Endodermal cell (in vitro differentiated cells): ENCODE measurements at regions not wholly inside any gene's neighbourhood (a gene's known extent, or its start where the extent isn't known, plus 50 kb on each side); places are given as distances from the start of the nearest gene placed in this dataset.

ENCODE experiments used
- DNase-seq: peaks from one replicate; pipeline ENCODE4 v3.0.0-alpha.2; 2017
- H3K27ac ChIP-seq: 2 replicates; pipeline ENCODE4 v1.5.1; 2013; ENCODE audit warnings: mild to moderate bottlenecking, low read depth, low read length, moderate library complexity
- H3K27me3 ChIP-seq: 2 replicates; pipeline ENCODE4 v1.6.1; 2013; ENCODE audit warnings: mild to moderate bottlenecking, low read length, moderate library complexity; ENCODE audit not compliant: insufficient read depth, control insufficient read depth, poor library complexity, severe bottlenecking
- H3K36me3 ChIP-seq: 2 replicates; pipeline ENCODE4 v1.7.0; 2013; ENCODE audit warnings: mild to moderate bottlenecking, low read length, moderate library complexity; ENCODE audit not compliant: control insufficient read depth, insufficient read depth
- H3K4me1 ChIP-seq: one replicate; pipeline ENCODE4 v1.7.0; 2013; ENCODE audit warnings: low read length; ENCODE audit not compliant: control insufficient read depth, insufficient read depth
- H3K4me3 ChIP-seq: 2 replicates; pipeline ENCODE4 v1.5.1; 2013; ENCODE audit warnings: mild to moderate bottlenecking, low read length, moderate library complexity
- H3K9ac ChIP-seq: 2 replicates; pipeline ENCODE4 v1.6.1; 2013; ENCODE audit warnings: mild to moderate bottlenecking, low read length, moderate library complexity; ENCODE audit not compliant: poor library complexity, severe bottlenecking; ENCODE audit errors: extremely low read depth
- H3K9me3 ChIP-seq: 2 replicates; pipeline ENCODE4 v1.6.1; 2013; ENCODE audit warnings: mild to moderate bottlenecking, low read length, moderate library complexity; ENCODE audit not compliant: control insufficient read depth
- H3K27ac Mint-ChIP-seq: 2 replicates; pipeline ENCODE4 v1.8.0; 2020; ENCODE audit warnings: mixed read lengths
- H3K27me3 Mint-ChIP-seq: 2 replicates; pipeline ENCODE4 v1.8.0; 2021; ENCODE audit warnings: mild to moderate bottlenecking, mixed read lengths; ENCODE audit not compliant: insufficient read depth
- H3K36me3 Mint-ChIP-seq: 2 replicates; pipeline ENCODE4 v1.8.0; 2020; ENCODE audit warnings: low read depth, mixed read lengths
- H3K4me1 Mint-ChIP-seq: 2 replicates; pipeline ENCODE4 v1.8.0; 2020; ENCODE audit warnings: mixed read lengths
- H3K4me3 Mint-ChIP-seq: 2 replicates; pipeline ENCODE4 v1.8.0; 2020; ENCODE audit warnings: mild to moderate bottlenecking, moderate library complexity, mixed read lengths
- H3K9me3 Mint-ChIP-seq: 2 replicates; pipeline ENCODE4 v1.8.0; 2020; ENCODE audit warnings: mild to moderate bottlenecking, mixed read lengths
- WGBS, 2 experiments: methylation state at CpG; one replicate each; pipeline versions ENCODE4 v1.1.5 to v1.1.7; 2013; ENCODE audit warnings: missing lambda C conversion rate in 2 of 2, mixed read lengths in 1 of 2; ENCODE audit not compliant: insufficient coverage in 1 of 2, insufficient read length in 1 of 2; 5-methylcytosine and 5-hydroxymethylcytosine counted together
- TF ChIP-seq, protein P1 (sequence below): fragments of 200-600 bp; sonication (generic); conservative IDR thresholded peaks from 2 replicates; pipeline ENCODE4 v1.5.0; 2021; ENCODE audit warnings: antibody characterized with exemption, mild to moderate bottlenecking

GRCh38 chr18:71168557-71169145 is 879.8 kb downstream of the SOCS6 start:
- Mint-ChIP-seq H3K4me3 (no peak overlapping the region), H3K4me1 (peaks cover 8% of the 10 kb centered on the region), H3K36me3 (no peaks in the 10 kb centered on the region), H3K27me3 (peaks cover 4% of the 10 kb centered on the region), H3K27ac (no peak overlapping the region), H3K9me3 (no peaks in the 10 kb centered on the region)
- Histone ChIP-seq H3K36me3 (no peaks in the 10 kb centered on the region), H3K27ac (no peak overlapping the region), H3K27me3 (no peaks in the 10 kb centered on the region), H3K9me3 (peaks cover 47% of the 10 kb centered on the region), H3K4me3 (no peak overlapping the region), H3K4me1 (no peaks in the 10 kb centered on the region), H3K9ac (no peak overlapping the region)
- TF ChIP-seq, protein P1, sequence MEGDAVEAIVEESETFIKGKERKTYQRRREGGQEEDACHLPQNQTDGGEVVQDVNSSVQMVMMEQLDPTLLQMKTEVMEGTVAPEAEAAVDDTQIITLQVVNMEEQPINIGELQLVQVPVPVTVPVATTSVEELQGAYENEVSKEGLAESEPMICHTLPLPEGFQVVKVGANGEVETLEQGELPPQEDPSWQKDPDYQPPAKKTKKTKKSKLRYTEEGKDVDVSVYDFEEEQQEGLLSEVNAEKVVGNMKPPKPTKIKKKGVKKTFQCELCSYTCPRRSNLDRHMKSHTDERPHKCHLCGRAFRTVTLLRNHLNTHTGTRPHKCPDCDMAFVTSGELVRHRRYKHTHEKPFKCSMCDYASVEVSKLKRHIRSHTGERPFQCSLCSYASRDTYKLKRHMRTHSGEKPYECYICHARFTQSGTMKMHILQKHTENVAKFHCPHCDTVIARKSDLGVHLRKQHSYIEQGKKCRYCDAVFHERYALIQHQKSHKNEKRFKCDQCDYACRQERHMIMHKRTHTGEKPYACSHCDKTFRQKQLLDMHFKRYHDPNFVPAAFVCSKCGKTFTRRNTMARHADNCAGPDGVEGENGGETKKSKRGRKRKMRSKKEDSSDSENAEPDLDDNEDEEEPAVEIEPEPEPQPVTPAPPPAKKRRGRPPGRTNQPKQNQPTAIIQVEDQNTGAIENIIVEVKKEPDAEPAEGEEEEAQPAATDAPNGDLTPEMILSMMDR: no peak
- DNase-seq: no peak
- 65 to 74% methylated on average over 4 of the region's 4 CpGs for WGBS, 2 experiments

- no peaks in the 10 kb centered on the region for H3K4me1 Mint-ChIP-seq
Measured at GRCh38 chr18:71136487-71136886, 847.6 kb downstream of the SOCS6 start.

DNA sequence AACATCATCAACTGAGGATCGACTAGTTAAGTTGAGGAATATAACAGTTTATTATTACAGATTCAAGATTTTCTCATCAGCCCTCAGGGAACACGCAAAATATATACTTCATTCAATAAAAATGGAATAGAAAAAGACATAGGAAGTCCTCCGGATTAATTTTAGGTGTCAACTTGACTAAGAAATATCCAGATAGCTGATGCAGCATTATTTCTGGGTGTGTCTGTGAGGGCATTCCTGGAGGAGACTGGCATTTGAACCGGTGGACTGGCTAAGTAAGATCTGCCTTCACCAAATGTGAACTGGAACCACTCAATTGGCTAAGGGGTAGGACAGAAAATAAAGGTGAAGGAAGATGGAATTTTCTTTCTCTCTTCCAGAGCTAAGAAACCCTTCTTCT is 845.3 kb downstream of the SOCS6 start:
- DNase-seq: no peak
- Histone ChIP-seq H3K4me1 (no peaks in the 10 kb centered on the region), H3K36me3 (no peaks in the 10 kb centered on the region), H3K27ac (no peak overlapping the region), H3K4me3 (no peak overlapping the region), H3K9ac (no peak overlapping the region), H3K9me3 (peaks cover 29% of the 10 kb centered on the region), H3K27me3 (no peaks in the 10 kb centered on the region)
- H3K9me3 Mint-ChIP-seq: no peaks in the 10 kb centered on the region
- no peaks in the 10 kb centered on the region for H3K4me1 Mint-ChIP-seq
- no peak overlapping the region for H3K27ac Mint-ChIP-seq
- TF ChIP-seq, protein P1: no peak
- H3K4me3 Mint-ChIP-seq: no peak overlapping the region
- WGBS, 2 experiments: 65% methylated on average over 2 of the region's 4 CpGs; no CpG with 5 or more reads in 1 of the 2 experiments
- no peaks in the 10 kb centered on the region for H3K36me3 Mint-ChIP-seq
- no peaks in the 10 kb centered on the region for H3K27me3 Mint-ChIP-seq

More at GRCh38 chr18:71136487-71136886, 847.6 kb downstream of the SOCS6 start:
- no peaks in the 10 kb centered on the region for H3K36me3 Mint-ChIP-seq
- no peaks in the 10 kb centered on the region for H3K27me3 Mint-ChIP-seq
- DNase-seq: no peak
- Histone ChIP-seq H3K4me1 (no peaks in the 10 kb centered on the region), H3K9ac (no peak overlapping the region), H3K36me3 (no peaks in the 10 kb centered on the region), H3K27ac (no peak overlapping the region), H3K9me3 (peaks cover 38% of the 10 kb centered on the region), H3K4me3 (no peak overlapping the region), H3K27me3 (no peaks in the 10 kb centered on the region)
- TF ChIP-seq, protein P1: no peak
- H3K9me3 Mint-ChIP-seq: no peaks in the 10 kb centered on the region
- 58 to 86% methylated on average over 1 to 3 of the region's 3 CpGs for WGBS, 2 experiments
- no peak overlapping the region for H3K27ac Mint-ChIP-seq
- H3K4me3 Mint-ChIP-seq: no peak overlapping the region
